ENCODE measurements at regions not wholly inside any gene's neighbourhood (a gene's known extent, or its start where the extent isn't known, plus 50 kb on each side); places are given as distances from the start of the nearest gene placed in this dataset.
A peak's percentile ranks its signal among the peaks of the same experiment; 100 is the strongest.

- Histone ChIP-seq H3K27me3 (ENCODE audit: control insufficient read depth in 2 of 2, insufficient read depth in 2 of 2, low read length in 2 of 2) (no peaks in the 10 kb centered on the region), H3K4me3 (ENCODE audit: low read length in 2 of 2) (no peak overlapping the region), H3K9ac (ENCODE audit: low read depth in 1 of 2, low read length in 2 of 2) (no peak overlapping the region), H3K27ac (ENCODE audit: low read depth in 2 of 2, low read length in 2 of 2) (no peak overlapping the region), H3K9me3 (ENCODE audit: control insufficient read depth in 2 of 2, low read length in 2 of 2) (no peaks in the 10 kb centered on the region), H3K4me1 (ENCODE audit: control insufficient read depth in 2 of 2, insufficient read depth in 2 of 2, low read length in 2 of 2) (peaks cover 7 to 12% of the 10 kb centered on the region in 2 donors), H3K36me3 (ENCODE audit: control insufficient read depth in 2 of 2, insufficient read depth in 2 of 2, low read length in 2 of 2) (no peaks in the 10 kb centered on the region)
These were observed 107.1 kb downstream of the LBH start for GRCh38 chr2:30338475-30338874.

DNA sequence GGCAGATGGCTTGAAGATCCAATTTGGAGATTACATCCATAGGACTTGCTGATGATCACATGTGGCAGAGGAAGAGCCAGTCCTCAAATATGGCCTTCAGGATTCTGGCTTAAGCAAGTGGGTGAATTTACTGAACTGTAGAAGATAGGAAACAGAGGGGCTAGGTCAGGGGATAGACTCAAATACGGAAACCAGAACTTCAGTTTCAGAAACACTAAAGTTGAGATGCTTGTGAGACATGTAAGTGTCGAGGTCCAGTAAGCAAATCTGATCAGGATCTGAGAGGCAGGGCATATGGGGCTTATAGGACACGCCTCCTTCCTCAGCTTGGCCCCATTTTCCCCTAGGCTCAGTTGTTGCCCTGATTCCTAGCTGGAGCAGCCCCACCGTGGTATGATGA, 107.7 kb downstream of the LBH start:
- Histone ChIP-seq H3K4me3 (ENCODE audit: low read length in 2 of 2) (no peak overlapping the region), H3K4me1 (ENCODE audit: control insufficient read depth in 2 of 2, insufficient read depth in 2 of 2, low read length in 2 of 2) (peaks cover 7 to 12% of the 10 kb centered on the region in 2 donors), H3K27ac (ENCODE audit: low read depth in 2 of 2, low read length in 2 of 2) (no peak overlapping the region), H3K9me3 (ENCODE audit: control insufficient read depth in 2 of 2, low read length in 2 of 2) (no peaks in the 10 kb centered on the region), H3K36me3 (ENCODE audit: control insufficient read depth in 2 of 2, insufficient read depth in 2 of 2, low read length in 2 of 2) (no peaks in the 10 kb centered on the region), H3K9ac (ENCODE audit: low read depth in 1 of 2, low read length in 2 of 2) (no peak overlapping the region), H3K27me3 (ENCODE audit: control insufficient read depth in 2 of 2, insufficient read depth in 2 of 2, low read length in 2 of 2) (no peaks in the 10 kb centered on the region)

GRCh38 chr2:30341500-30342267, 105.4 kb upstream of the LCLAT1 start:
- H3K4me1 ChIP-seq (ENCODE audit: control insufficient read depth in 2 of 2, insufficient read depth in 2 of 2, low read length in 2 of 2): peaks cover 0 to 3% of the 10 kb centered on the region in 2 donors
- H3K4me3 ChIP-seq (ENCODE audit: low read length in 2 of 2): no peak overlapping the region
- H3K9me3 ChIP-seq (ENCODE audit: control insufficient read depth in 2 of 2, low read length in 2 of 2): no peaks in the 10 kb centered on the region
- no peaks in the 10 kb centered on the region for H3K36me3 ChIP-seq (ENCODE audit: control insufficient read depth in 2 of 2, insufficient read depth in 2 of 2, low read length in 2 of 2)
- H3K27me3 ChIP-seq (ENCODE audit: control insufficient read depth in 2 of 2, insufficient read depth in 2 of 2, low read length in 2 of 2): no peaks in the 10 kb centered on the region
- H3K9ac ChIP-seq (ENCODE audit: low read depth in 1 of 2, low read length in 2 of 2): no peak overlapping the region
- no peak overlapping the region for H3K27ac ChIP-seq (ENCODE audit: low read depth in 2 of 2, low read length in 2 of 2)

DNA sequence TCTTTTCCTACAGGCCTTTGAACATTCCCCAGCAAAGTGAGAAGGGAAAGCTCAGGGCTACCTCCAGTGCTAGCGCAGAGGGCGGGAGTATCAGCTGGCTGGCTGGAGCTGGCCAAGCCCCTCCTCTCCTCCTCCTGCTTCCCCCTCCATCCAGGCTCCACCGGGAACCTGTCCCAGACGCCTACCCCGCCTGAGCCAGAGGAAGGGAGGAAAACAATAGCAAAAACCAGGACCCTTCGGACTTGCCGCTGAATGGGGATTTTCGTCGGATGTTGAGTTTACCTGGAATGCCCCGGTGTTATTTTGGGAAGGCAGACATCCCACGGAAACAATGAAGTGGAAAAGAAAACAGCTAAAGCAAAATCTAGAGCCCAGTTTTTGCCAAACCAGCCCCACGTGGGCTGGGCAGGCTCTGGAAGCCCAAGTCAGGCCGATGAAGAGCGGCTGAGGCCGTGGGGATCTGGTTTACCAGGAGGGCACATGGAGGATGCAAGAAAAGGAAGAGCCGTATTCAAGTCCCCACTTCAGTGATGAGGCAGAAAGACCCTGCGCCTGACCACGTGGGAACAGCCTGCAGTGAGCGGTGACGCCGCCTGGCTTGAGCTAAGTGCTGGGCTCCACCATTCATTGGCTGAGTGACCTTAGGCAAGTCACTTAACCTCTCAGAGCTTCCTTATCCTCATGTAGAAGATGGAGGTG, 100.4 kb upstream of the LCLAT1 start:
- no peak overlapping the region for H3K9ac ChIP-seq (ENCODE audit: low read depth in 1 of 2, low read length in 2 of 2)
- no peaks in the 10 kb centered on the region for H3K36me3 ChIP-seq (ENCODE audit: control insufficient read depth in 2 of 2, insufficient read depth in 2 of 2, low read length in 2 of 2)
- no peaks in the 10 kb centered on the region for H3K9me3 ChIP-seq (ENCODE audit: control insufficient read depth in 2 of 2, low read length in 2 of 2)
- peak overlapping the region in 1 of 2 donors; percentile 30 for H3K4me3 ChIP-seq (ENCODE audit: low read length in 2 of 2)
- H3K4me1 ChIP-seq (ENCODE audit: control insufficient read depth in 2 of 2, insufficient read depth in 2 of 2, low read length in 2 of 2): peaks cover 0 to 2% of the 10 kb centered on the region in 2 donors
- no peaks in the 10 kb centered on the region for H3K27me3 ChIP-seq (ENCODE audit: control insufficient read depth in 2 of 2, insufficient read depth in 2 of 2, low read length in 2 of 2)
- H3K27ac ChIP-seq (ENCODE audit: low read depth in 2 of 2, low read length in 2 of 2): no peak overlapping the region

DNA sequence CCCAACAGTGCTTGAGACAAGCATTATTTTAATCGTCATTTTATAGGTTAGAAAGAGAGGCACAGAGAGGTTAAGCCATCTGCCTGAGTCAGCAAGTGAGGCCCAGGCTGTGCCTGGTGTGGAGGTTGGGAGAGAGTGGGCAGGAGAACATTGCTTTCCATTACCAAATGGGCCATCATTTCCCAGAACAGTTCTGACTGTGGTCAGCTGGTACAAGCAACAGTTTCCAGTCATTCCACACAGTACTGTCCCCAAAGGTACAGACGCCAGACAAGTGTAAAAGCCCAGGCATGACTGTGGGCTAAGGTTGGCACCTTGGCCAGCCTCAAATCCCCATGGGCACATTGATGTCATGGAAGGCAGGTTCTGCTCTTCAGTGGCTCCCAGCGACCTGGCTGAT, 98.2 kb upstream of the LCLAT1 start:
- Histone ChIP-seq H3K4me3 (ENCODE audit: low read length in 2 of 2) (no peak overlapping the region), H3K36me3 (ENCODE audit: control insufficient read depth in 2 of 2, insufficient read depth in 2 of 2, low read length in 2 of 2) (no peaks in the 10 kb centered on the region), H3K4me1 (ENCODE audit: control insufficient read depth in 2 of 2, insufficient read depth in 2 of 2, low read length in 2 of 2) (peaks cover 0 to 2% of the 10 kb centered on the region in 2 donors), H3K9ac (ENCODE audit: low read depth in 1 of 2, low read length in 2 of 2) (no peak overlapping the region), H3K27ac (ENCODE audit: low read depth in 2 of 2, low read length in 2 of 2) (no peak overlapping the region), H3K9me3 (ENCODE audit: control insufficient read depth in 2 of 2, low read length in 2 of 2) (no peaks in the 10 kb centered on the region), H3K27me3 (ENCODE audit: control insufficient read depth in 2 of 2, insufficient read depth in 2 of 2, low read length in 2 of 2) (no peaks in the 10 kb centered on the region)

DNA sequence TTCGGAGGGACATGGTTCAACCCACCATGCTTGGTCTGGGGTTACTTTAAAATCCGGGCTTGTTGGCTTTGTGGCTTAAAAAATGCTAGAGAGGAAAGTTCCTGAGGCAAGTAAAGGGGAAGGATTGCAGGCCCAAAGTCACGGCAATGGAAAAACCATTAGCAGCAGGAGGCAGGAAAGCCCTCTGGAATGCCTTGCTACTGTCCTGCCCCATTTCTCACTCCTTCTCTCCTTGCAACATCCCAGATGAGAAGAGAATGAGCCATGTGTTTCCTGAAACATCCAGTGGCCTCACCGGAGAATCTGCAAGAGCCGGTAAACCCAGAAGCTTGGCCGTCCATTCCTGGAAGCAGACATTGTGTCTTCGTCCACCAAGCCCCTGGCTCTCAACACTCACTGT, 97.4 kb upstream of the LCLAT1 start:
- no peaks in the 10 kb centered on the region for H3K9me3 ChIP-seq (ENCODE audit: control insufficient read depth in 2 of 2, low read length in 2 of 2)
- H3K4me1 ChIP-seq (ENCODE audit: control insufficient read depth in 2 of 2, insufficient read depth in 2 of 2, low read length in 2 of 2): peaks cover 0 to 2% of the 10 kb centered on the region in 2 donors
- no peaks in the 10 kb centered on the region for H3K36me3 ChIP-seq (ENCODE audit: control insufficient read depth in 2 of 2, insufficient read depth in 2 of 2, low read length in 2 of 2)
- H3K9ac ChIP-seq (ENCODE audit: low read depth in 1 of 2, low read length in 2 of 2): no peak overlapping the region
- H3K4me3 ChIP-seq (ENCODE audit: low read length in 2 of 2): no peak overlapping the region
- H3K27me3 ChIP-seq (ENCODE audit: control insufficient read depth in 2 of 2, insufficient read depth in 2 of 2, low read length in 2 of 2): no peaks in the 10 kb centered on the region
- H3K27ac ChIP-seq (ENCODE audit: low read depth in 2 of 2, low read length in 2 of 2): no peak overlapping the region

- H3K36me3 ChIP-seq (ENCODE audit: control insufficient read depth in 2 of 2, insufficient read depth in 2 of 2, low read length in 2 of 2): no peaks in the 10 kb centered on the region
- no peak overlapping the region for H3K9ac ChIP-seq (ENCODE audit: low read depth in 1 of 2, low read length in 2 of 2)
- no peak overlapping the region for H3K4me3 ChIP-seq (ENCODE audit: low read length in 2 of 2)
- peaks cover 0 to 2% of the 10 kb centered on the region in 2 donors for H3K4me1 ChIP-seq (ENCODE audit: control insufficient read depth in 2 of 2, insufficient read depth in 2 of 2, low read length in 2 of 2)
- H3K27me3 ChIP-seq (ENCODE audit: control insufficient read depth in 2 of 2, insufficient read depth in 2 of 2, low read length in 2 of 2): no peaks in the 10 kb centered on the region
- H3K27ac ChIP-seq (ENCODE audit: low read depth in 2 of 2, low read length in 2 of 2): no peak overlapping the region
- no peaks in the 10 kb centered on the region for H3K9me3 ChIP-seq (ENCODE audit: control insufficient read depth in 2 of 2, low read length in 2 of 2)
These were observed 95.9 kb upstream of the LCLAT1 start for GRCh38 chr2:30351116-30351515.

DNA sequence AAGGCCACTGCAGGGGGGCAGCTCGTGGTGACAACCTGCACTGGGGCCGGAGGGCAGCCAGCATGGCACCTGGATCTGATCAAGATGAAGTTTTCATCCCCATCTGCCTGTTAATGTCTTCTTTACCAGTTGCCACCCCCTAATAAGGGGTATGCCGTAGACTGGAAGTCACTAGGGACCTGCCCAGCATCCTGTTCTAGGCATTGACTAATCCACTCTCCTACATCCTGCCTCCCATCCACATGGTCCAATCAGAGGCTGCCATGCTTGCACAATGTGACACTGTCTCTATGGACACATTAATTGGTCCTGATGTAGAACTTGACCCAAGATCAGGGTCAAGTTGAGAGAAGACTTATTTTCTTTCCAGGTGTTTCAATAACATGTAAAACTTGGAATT, 95.1 kb upstream of the LCLAT1 start:
- no peak overlapping the region for H3K4me3 ChIP-seq (ENCODE audit: low read length in 2 of 2)
- H3K27me3 ChIP-seq (ENCODE audit: control insufficient read depth in 2 of 2, insufficient read depth in 2 of 2, low read length in 2 of 2): no peaks in the 10 kb centered on the region
- no peaks in the 10 kb centered on the region for H3K36me3 ChIP-seq (ENCODE audit: control insufficient read depth in 2 of 2, insufficient read depth in 2 of 2, low read length in 2 of 2)
- H3K4me1 ChIP-seq (ENCODE audit: control insufficient read depth in 2 of 2, insufficient read depth in 2 of 2, low read length in 2 of 2): no peaks in the 10 kb centered on the region
- H3K9ac ChIP-seq (ENCODE audit: low read depth in 1 of 2, low read length in 2 of 2): no peak overlapping the region
- H3K27ac ChIP-seq (ENCODE audit: low read depth in 2 of 2, low read length in 2 of 2): no peak overlapping the region
- no peaks in the 10 kb centered on the region for H3K9me3 ChIP-seq (ENCODE audit: control insufficient read depth in 2 of 2, low read length in 2 of 2)

DNA sequence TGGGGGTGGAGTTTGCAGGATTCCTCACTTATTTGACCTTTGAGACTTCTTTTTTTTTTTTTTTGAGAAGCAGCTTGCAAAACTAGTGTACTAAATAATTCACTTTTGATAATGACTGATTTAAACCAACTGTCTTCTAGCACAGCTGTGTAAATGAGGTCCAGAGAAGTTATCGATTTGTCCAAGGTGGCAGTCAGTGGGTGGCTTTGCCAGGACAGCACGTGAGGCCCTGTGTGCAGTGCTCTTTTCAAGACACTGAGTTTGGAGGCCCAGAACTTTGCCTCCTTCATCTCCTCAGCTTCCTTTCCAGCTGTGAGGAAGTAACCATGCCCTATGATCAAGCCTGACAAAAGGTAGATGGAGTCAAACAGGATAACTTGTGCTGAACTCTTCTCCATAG, 92.9 kb upstream of the LCLAT1 start:
- Histone ChIP-seq H3K4me1 (ENCODE audit: control insufficient read depth in 2 of 2, insufficient read depth in 2 of 2, low read length in 2 of 2) (no peaks in the 10 kb centered on the region), H3K9me3 (ENCODE audit: control insufficient read depth in 2 of 2, low read length in 2 of 2) (no peaks in the 10 kb centered on the region), H3K4me3 (ENCODE audit: low read length in 2 of 2) (no peak overlapping the region), H3K27ac (ENCODE audit: low read depth in 2 of 2, low read length in 2 of 2) (no peak overlapping the region), H3K9ac (ENCODE audit: low read depth in 1 of 2, low read length in 2 of 2) (no peak overlapping the region), H3K36me3 (ENCODE audit: control insufficient read depth in 2 of 2, insufficient read depth in 2 of 2, low read length in 2 of 2) (no peaks in the 10 kb centered on the region), H3K27me3 (ENCODE audit: control insufficient read depth in 2 of 2, insufficient read depth in 2 of 2, low read length in 2 of 2) (no peaks in the 10 kb centered on the region)

GRCh38 chr2:30354621-30355020, 92.4 kb upstream of the LCLAT1 start:
- no peaks in the 10 kb centered on the region for H3K27me3 ChIP-seq (ENCODE audit: control insufficient read depth in 2 of 2, insufficient read depth in 2 of 2, low read length in 2 of 2)
- H3K9me3 ChIP-seq (ENCODE audit: control insufficient read depth in 2 of 2, low read length in 2 of 2): no peaks in the 10 kb centered on the region
- H3K4me3 ChIP-seq (ENCODE audit: low read length in 2 of 2): no peak overlapping the region
- H3K36me3 ChIP-seq (ENCODE audit: control insufficient read depth in 2 of 2, insufficient read depth in 2 of 2, low read length in 2 of 2): no peaks in the 10 kb centered on the region
- no peak overlapping the region for H3K9ac ChIP-seq (ENCODE audit: low read depth in 1 of 2, low read length in 2 of 2)
- no peaks in the 10 kb centered on the region for H3K4me1 ChIP-seq (ENCODE audit: control insufficient read depth in 2 of 2, insufficient read depth in 2 of 2, low read length in 2 of 2)
- H3K27ac ChIP-seq (ENCODE audit: low read depth in 2 of 2, low read length in 2 of 2): no peak overlapping the region

Measured in mucosa of rectum (tissue), 2 donors.